GM12873 (cell line): ENCODE measurements at regions not wholly inside any gene's neighbourhood (a gene's known extent, or its start where the extent isn't known, plus 50 kb on each side); places are given as distances from the start of the nearest gene placed in this dataset.

Experiments
- TF ChIP-seq, protein P1 (sequence below): IDR thresholded peaks from 2 replicates; pipeline ENCODE4 v1.5.1; 2012; ENCODE audit warnings: low read depth, mild to moderate bottlenecking, moderate library complexity, low read length, control low read depth; ENCODE audit not compliant: insufficient read depth; ENCODE audit errors: missing control alignments

DNA sequence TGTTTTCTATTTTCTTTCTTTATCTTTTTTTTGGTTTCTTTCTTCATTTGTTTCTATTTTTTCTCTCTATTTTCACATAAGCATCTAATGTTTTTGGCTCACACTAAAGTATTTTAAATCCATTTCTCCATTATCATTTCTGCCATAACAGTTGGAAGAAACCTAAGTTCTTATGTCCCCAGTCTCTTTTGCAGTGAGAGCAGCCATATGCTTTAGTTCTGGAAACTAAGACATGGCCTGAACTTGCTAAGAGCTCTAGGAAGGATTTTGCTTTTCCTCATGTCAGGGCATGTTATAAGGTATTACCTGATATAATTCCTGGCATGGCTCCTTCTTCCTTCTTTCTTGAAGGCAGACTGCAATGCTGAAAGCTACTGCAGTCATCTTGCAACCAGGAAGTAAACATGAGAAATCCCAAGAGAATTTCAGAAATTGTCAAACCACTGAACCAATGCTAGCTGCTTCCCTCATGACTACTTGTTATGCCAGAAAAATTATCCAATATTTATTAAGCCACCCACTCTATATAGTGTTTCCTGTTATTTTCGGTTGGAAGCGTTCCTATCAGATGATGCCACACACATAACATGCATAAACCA lies 171.1 kb downstream of the TAF11L14 start:
- TF ChIP-seq, protein P1, sequence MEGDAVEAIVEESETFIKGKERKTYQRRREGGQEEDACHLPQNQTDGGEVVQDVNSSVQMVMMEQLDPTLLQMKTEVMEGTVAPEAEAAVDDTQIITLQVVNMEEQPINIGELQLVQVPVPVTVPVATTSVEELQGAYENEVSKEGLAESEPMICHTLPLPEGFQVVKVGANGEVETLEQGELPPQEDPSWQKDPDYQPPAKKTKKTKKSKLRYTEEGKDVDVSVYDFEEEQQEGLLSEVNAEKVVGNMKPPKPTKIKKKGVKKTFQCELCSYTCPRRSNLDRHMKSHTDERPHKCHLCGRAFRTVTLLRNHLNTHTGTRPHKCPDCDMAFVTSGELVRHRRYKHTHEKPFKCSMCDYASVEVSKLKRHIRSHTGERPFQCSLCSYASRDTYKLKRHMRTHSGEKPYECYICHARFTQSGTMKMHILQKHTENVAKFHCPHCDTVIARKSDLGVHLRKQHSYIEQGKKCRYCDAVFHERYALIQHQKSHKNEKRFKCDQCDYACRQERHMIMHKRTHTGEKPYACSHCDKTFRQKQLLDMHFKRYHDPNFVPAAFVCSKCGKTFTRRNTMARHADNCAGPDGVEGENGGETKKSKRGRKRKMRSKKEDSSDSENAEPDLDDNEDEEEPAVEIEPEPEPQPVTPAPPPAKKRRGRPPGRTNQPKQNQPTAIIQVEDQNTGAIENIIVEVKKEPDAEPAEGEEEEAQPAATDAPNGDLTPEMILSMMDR = no peak

DNA sequence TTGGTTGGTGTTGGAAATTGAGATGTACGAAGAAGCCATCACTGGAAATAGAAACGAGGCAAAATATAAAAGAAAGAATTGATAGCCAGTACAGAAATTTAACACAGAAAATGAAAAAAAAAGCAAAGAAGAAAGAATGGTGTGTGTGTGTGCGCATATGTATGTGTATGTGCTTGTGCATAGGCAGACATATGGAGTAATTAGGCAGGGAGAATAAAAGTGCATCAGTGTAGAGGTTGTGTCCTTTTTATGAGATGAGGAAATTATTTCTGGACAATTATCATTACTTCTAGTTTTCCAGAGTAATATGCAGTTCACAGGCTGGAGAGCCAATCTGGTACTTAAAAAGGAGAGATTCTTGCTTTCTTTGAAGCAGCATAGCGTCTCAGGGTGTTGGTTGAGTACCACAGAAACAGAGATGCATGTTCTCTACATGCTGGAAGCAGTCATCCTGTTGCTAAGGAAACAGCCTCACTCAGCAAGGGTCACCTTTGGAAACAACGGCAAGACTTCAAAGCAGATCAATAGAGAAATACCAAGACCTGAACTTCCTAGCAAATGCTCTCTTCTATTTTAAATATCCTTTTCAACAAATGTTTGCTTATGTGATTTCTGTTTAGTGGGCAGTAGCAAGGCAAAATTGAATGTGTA lies 172.7 kb downstream of the TAF11L14 start:
- TF ChIP-seq, protein P1 = no peak

DNA sequence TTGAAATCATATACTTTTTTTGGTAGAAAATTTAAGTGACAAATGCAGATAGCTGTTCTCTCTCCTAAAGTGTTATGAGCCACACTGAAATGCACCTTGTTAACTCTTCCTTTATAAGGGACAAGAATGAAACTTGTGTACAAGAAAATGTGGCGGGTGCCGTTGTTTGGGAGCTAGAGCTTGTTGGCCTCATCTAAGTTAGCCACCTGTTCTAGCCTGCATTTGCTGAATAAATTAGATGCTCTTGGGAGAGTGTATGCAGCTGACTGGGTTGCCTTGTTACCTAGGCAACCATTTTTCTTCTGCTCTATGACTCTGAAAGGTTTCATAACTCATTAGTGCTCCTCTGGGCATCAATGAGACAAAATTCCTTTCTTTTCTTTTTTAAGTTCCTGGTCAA lies 174.3 kb downstream of the TAF11L14 start:
- TF ChIP-seq, protein P1 = no peak

DNA sequence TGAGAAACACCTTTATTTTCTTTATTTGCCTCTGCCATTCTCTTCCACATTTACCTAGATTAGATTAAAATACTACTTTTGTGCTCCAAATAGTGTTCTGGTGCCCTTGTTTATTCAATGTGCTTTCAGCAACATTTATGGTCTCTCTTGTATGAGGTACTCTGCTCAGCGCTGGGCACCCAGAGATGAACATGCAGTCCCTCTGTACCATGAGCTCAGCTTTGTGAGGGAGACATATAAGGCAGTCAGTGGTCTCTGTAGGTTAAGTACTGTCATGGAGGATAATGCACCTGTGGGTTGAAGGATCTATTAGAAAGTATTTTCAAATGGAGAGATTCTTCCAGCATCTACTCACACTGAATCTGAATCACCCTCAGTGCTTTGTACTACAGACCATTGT lies 176.5 kb downstream of the TAF11L14 start:
- TF ChIP-seq, protein P1 = no peak

DNA sequence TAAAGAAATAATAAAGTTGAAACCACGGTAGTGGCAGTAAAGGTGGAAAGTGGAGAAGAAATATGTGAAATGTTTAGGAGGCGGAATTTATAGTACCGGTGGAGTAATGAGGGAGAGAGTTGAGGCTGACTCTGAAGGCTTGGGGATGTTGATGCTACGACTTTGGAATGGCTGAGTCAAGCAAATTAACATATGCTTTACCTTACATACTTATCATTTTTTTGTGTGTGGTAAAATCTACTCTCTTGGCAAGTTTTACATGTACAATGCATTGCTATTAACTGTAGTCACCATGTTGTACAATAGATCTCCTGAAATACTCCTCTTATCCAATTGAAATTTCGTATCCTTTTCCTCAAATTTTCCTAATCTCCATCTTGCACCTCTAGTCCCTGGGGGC lies 179.0 kb downstream of the TAF11L14 start:
- TF ChIP-seq, protein P1 = no peak

DNA sequence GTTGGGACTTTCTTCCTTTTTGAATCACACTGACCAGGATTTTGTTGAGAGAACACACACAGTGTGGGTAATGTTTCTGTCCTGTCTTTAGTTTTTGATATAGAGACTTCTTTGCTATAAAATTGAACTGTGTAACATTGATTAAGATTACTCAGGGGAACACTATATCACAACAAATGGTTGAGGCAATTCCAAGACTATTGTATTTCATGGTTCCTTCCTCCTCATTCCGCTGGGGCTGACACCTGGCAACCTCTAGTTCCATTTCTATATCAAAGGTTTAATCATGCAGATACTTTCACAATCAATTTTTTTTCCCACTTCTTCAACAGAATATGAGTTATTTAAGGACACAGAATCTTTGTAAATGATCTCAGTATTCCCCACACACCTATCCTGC lies 182.2 kb downstream of the TAF11L14 start:
- TF ChIP-seq, protein P1 = no peak

DNA sequence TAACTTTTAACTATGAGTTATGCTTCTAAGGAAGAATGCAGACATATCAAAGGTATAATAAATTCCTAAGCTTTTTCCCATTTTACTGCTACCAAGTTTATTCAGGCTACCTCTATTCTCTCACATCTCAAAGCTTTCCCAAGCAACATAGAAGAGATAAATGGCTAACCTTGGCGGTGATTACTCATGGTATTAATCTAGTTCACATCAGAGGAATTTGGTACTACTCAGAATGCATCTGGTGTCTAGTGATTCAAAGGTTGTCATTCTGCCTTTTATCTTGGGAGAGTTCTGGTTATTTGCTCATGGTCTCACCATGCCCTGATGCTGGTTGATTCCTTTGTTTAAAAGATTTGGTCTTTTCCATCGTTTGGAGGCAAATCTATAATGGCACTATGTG lies 182.7 kb downstream of the TAF11L14 start:
- TF ChIP-seq, protein P1 = no peak
